ENCODE measurements at regions not wholly inside any gene's neighbourhood (a gene's known extent, or its start where the extent isn't known, plus 50 kb on each side); places are given as distances from the start of the nearest gene placed in this dataset.

- Histone ChIP-seq H3K9me1 (ENCODE audit: control insufficient read depth, insufficient read depth, low read length) (peaks cover 3% of the 10 kb centered on the region), H3K4me1 (replicated peaks in 1 of 2; ENCODE audit: control insufficient read depth in 2 of 2, insufficient read depth in 2 of 2, low read length in 2 of 2) (peaks cover 0 to 4% of the 10 kb centered on the region in 2 experiments; a peak in 1 of 5 replicates), H3K36me3 (ENCODE audit: control insufficient read depth, insufficient read depth, low read length) (no peaks in the 10 kb centered on the region), H3K4me3 (no peak overlapping the region), H3K9me3 (replicated peaks; ENCODE audit: control insufficient read depth, insufficient read depth, low read depth, low read length) (no peaks in the 10 kb centered on the region), H3K4me2 (ENCODE audit: insufficient read depth, low read length) (no peak overlapping the region), H2AFZ (ENCODE audit: low read depth, low read length) (no peak overlapping the region), H3K79me2 (ENCODE audit: control insufficient read depth, insufficient read depth, low read length) (no peaks in the 10 kb centered on the region), H3K27ac (ENCODE audit: extremely low read depth, low read depth, low read length) (no peak overlapping the region), H4K20me1 (replicated peaks; ENCODE audit: control insufficient read depth, insufficient read depth, low read length) (no peaks in the 10 kb centered on the region), H3K27me3 (ENCODE audit: control insufficient read depth in 2 of 2, insufficient read depth in 2 of 2, low read length in 2 of 2) (peaks cover 5 to 25% of the 10 kb centered on the region in 2 experiments; a peak in 4 of 5 replicates), H3K9ac (ENCODE audit: insufficient read depth in 1 of 2, low read depth in 2 of 2, low read length in 2 of 2) (no peak overlapping the region)
- 0% methylated on average over 6 of the region's 6 CpGs for WGBS (ENCODE audit: insufficient coverage, low coverage, missing lambda C conversion rate)
- ChIA-PET CTCF (ENCODE audit: low intra/inter-chr PET ratio) (no interaction called here), POLR2A (no interaction called here)
- intact Hi-C loops (cut with micrococcal nuclease) = no loop called here
- ATAC-seq = no peak
- in situ Hi-C loops (cut with MboI) = no loop called here
- BruUV-seq (replicated peaks) = no TSS peak
- no peak for DNase-seq (ENCODE audit: extremely low read depth in 1 of 4, low spot score in 3 of 4)
- FAIRE-seq = no peak
- TF ChIP-seq ETV1 (tag; conservative IDR thresholded peaks at IDR 0.05; ENCODE audit: low read depth) = no peak
- no peak for TF ChIP-seq ZC3H4 (CRISPR knock-in tag; IDR thresholded peaks at IDR 0.05; ENCODE audit: borderline replicate concordance)
- no peak for TF ChIP-seq HMGN3 (IDR thresholded peaks at IDR 0.05; ENCODE audit: borderline replicate concordance, extremely low read depth, insufficient read length, low read depth, low read length)
- TF ChIP-seq ZNF444 (CRISPR knock-in tag; IDR thresholded peaks at IDR 0.05) = no peak
- TF ChIP-seq SFPQ (IDR thresholded peaks at IDR 0.05; ENCODE audit: low read depth, low read length) = no peak
- no peak for TF ChIP-seq ZBTB11 (CRISPR knock-in tag; IDR thresholded peaks at IDR 0.05)
- TF ChIP-seq BCLAF1 (IDR thresholded peaks at IDR 0.05; ENCODE audit: borderline replicate concordance in 1 of 2, control insufficient read depth in 1 of 2, low read depth in 2 of 2, low read length in 1 of 2) = no peak
- TF ChIP-seq DDX20 (tag; IDR thresholded peaks at IDR 0.05; ENCODE audit: low read depth) = no peak
- TF ChIP-seq NELFE (IDR thresholded peaks at IDR 0.05; ENCODE audit: insufficient read depth, insufficient read length) = no peak
- TF ChIP-seq, protein P1, sequence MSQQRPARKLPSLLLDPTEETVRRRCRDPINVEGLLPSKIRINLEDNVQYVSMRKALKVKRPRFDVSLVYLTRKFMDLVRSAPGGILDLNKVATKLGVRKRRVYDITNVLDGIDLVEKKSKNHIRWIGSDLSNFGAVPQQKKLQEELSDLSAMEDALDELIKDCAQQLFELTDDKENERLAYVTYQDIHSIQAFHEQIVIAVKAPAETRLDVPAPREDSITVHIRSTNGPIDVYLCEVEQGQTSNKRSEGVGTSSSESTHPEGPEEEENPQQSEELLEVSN (IDR thresholded peaks at IDR 0.05; ENCODE audit: borderline replicate concordance in 1 of 2, extremely low read depth in 1 of 2, insufficient read depth in 1 of 2, insufficient read length in 1 of 2, low read depth in 1 of 2, low read length in 1 of 2, poor library complexity in 1 of 2, severe bottlenecking in 1 of 2) = no peak
Measured at GRCh38 chr2:129720360-129720759, 259.1 kb upstream of the RAB6C start.
